ENCODE measurements at regions not wholly inside any gene's neighbourhood (a gene's known extent, or its start where the extent isn't known, plus 50 kb on each side); places are given as distances from the start of the nearest gene placed in this dataset.

GRCh38 chr14:85382341-85382740 lies 147.6 kb upstream of the FLRT2 start:
- TF ChIP-seq, protein P1, sequence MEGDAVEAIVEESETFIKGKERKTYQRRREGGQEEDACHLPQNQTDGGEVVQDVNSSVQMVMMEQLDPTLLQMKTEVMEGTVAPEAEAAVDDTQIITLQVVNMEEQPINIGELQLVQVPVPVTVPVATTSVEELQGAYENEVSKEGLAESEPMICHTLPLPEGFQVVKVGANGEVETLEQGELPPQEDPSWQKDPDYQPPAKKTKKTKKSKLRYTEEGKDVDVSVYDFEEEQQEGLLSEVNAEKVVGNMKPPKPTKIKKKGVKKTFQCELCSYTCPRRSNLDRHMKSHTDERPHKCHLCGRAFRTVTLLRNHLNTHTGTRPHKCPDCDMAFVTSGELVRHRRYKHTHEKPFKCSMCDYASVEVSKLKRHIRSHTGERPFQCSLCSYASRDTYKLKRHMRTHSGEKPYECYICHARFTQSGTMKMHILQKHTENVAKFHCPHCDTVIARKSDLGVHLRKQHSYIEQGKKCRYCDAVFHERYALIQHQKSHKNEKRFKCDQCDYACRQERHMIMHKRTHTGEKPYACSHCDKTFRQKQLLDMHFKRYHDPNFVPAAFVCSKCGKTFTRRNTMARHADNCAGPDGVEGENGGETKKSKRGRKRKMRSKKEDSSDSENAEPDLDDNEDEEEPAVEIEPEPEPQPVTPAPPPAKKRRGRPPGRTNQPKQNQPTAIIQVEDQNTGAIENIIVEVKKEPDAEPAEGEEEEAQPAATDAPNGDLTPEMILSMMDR (conservative IDR thresholded peaks at IDR 0.05 in 1 of 2, IDR thresholded peaks at IDR 0.05 in 1 of 2; ENCODE audit: extremely low read depth in 1 of 2, insufficient read depth in 1 of 2, low read depth in 1 of 2, low read length in 2 of 2) = no peak
- TF ChIP-seq EZH2 (IDR thresholded peaks at IDR 0.05; ENCODE audit: borderline replicate concordance, low read length) = no peak

Measured in mammary epithelial cell (primary cell).